ENCODE measurements at regions not wholly inside any gene's neighbourhood (a gene's known extent, or its start where the extent isn't known, plus 50 kb on each side); places are given as distances from the start of the nearest gene placed in this dataset.

DNA sequence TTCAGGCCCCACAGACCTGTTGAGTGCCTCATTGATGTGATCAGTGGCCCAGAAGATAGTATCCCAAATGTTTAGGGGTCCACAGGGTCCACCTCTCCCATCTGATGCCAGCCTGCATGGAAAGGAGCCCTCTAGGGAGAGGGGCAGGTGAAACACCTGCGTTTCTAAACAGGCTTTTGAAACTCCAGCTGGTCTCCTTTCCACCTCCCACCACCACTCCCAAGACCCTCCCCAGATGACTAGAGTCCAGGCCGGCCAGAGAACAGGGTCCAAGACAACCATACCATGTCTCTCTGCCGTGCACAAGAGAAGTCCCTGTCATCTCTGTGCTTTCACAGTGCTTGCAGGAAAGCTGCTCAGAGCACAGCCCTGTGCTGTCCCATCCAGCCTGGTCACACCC, 105.0 kb upstream of the NANOS1 start:
- Histone ChIP-seq H3K27me3 (ENCODE audit: insufficient read depth, poor library complexity, severe bottlenecking) (no peaks in the 10 kb centered on the region), H3K4me3 (ENCODE audit: severe bottlenecking) (no peak overlapping the region), H3K4me1 (ENCODE audit: insufficient read depth, poor library complexity, severe bottlenecking) (no peaks in the 10 kb centered on the region), H3K9me3 (ENCODE audit: severe bottlenecking) (no peaks in the 10 kb centered on the region), H3K27ac (ENCODE audit: poor library complexity, severe bottlenecking) (no peak overlapping the region), H3K36me3 (ENCODE audit: low read depth) (no peaks in the 10 kb centered on the region)
- TF ChIP-seq, protein P1, sequence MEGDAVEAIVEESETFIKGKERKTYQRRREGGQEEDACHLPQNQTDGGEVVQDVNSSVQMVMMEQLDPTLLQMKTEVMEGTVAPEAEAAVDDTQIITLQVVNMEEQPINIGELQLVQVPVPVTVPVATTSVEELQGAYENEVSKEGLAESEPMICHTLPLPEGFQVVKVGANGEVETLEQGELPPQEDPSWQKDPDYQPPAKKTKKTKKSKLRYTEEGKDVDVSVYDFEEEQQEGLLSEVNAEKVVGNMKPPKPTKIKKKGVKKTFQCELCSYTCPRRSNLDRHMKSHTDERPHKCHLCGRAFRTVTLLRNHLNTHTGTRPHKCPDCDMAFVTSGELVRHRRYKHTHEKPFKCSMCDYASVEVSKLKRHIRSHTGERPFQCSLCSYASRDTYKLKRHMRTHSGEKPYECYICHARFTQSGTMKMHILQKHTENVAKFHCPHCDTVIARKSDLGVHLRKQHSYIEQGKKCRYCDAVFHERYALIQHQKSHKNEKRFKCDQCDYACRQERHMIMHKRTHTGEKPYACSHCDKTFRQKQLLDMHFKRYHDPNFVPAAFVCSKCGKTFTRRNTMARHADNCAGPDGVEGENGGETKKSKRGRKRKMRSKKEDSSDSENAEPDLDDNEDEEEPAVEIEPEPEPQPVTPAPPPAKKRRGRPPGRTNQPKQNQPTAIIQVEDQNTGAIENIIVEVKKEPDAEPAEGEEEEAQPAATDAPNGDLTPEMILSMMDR (IDR thresholded peaks at IDR 0.05; ENCODE audit: poor library complexity, severe bottlenecking) = no peak
- no peak for DNase-seq (ENCODE audit: low spot score)
- ATAC-seq (ENCODE audit: low read depth) = no peak

DNA sequence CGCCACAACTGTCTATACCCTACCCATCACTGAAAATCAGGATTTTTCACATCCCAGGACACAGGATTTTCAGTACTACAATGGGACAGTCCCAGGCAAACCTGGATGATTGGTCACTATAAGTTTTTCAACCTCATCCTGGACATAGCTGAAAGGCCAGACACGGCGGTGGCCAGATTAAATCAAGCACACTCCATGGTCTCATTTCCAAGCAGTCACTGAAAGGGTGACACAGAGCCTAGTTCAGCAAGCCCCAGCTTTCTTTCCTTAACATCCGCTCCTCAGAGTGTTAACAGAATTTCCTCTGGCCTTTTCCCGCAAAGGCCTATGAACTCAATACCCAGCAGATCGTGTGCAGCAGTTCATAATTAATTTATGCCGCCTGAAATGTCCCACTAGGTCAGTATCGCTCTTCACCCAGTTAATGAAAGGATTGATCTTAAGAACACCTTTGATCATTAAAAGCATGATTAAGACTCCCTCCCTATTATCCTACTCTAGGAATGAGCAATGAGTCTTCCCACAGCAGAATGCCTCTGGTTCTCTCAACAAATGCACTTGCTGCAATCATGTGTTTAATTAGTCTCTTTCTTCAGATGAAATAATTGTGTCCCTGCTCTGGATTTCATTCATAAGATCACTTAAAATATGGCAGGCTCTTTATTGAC, 104.0 kb upstream of the NANOS1 start:
- no peak overlapping the region for H3K4me3 ChIP-seq (ENCODE audit: severe bottlenecking)
- no peak for DNase-seq (ENCODE audit: low spot score)
- ATAC-seq (ENCODE audit: low read depth) = no peak
- no peaks in the 10 kb centered on the region for H3K27me3 ChIP-seq (ENCODE audit: insufficient read depth, poor library complexity, severe bottlenecking)
- no peaks in the 10 kb centered on the region for H3K9me3 ChIP-seq (ENCODE audit: severe bottlenecking)
- H3K4me1 ChIP-seq (ENCODE audit: insufficient read depth, poor library complexity, severe bottlenecking) = no peaks in the 10 kb centered on the region
- TF ChIP-seq, protein P1 (IDR thresholded peaks at IDR 0.05; ENCODE audit: poor library complexity, severe bottlenecking) = no peak
- no peaks in the 10 kb centered on the region for H3K36me3 ChIP-seq (ENCODE audit: low read depth)
- H3K27ac ChIP-seq (ENCODE audit: poor library complexity, severe bottlenecking) = no peak overlapping the region

DNA sequence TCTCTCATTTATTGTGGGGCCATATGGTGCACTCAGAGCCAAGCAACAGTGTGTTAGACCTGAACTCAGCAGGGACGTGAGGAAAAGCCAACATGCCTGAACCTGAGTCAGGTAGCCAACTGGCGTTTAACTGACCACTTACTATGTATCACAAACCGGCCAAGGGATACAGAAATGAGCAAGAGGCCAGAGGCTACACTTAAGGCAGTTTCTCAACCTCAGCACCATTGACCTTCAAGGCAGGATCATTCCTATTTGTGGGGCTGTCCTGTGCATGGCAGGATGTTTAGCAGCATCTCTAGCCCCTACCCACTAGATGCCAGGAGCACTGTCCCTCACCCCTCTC, 103.5 kb upstream of the NANOS1 start:
- Histone ChIP-seq H3K4me3 (ENCODE audit: severe bottlenecking) (no peak overlapping the region), H3K4me1 (ENCODE audit: insufficient read depth, poor library complexity, severe bottlenecking) (no peaks in the 10 kb centered on the region), H3K9me3 (ENCODE audit: severe bottlenecking) (peaks cover under 1% of the 10 kb centered on the region), H3K36me3 (ENCODE audit: low read depth) (no peaks in the 10 kb centered on the region), H3K27me3 (ENCODE audit: insufficient read depth, poor library complexity, severe bottlenecking) (no peaks in the 10 kb centered on the region), H3K27ac (ENCODE audit: poor library complexity, severe bottlenecking) (no peak overlapping the region)
- TF ChIP-seq, protein P1 (IDR thresholded peaks at IDR 0.05; ENCODE audit: poor library complexity, severe bottlenecking) = no peak
- DNase-seq (ENCODE audit: low spot score) = no peak
- ATAC-seq (ENCODE audit: low read depth) = no peak

DNA sequence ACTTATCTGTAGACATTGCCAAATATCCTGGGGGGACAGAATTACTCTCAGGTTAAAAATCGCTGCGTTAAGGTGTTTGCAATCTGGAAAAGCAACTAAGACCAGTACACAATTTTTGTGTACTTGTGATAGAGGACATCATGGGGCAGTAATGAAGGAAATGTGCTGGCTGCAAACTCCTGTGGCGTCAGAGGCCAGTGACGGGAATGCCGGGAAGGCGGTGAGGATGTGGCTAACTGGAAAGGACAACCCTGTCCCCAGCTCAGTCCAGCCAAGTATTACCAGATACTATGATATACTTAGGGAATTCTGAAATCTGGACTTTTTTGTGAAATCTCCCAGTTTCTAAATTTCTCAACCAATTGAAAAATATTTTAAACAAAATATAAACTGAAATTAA, 103.1 kb upstream of the NANOS1 start:
- Histone ChIP-seq H3K27me3 (ENCODE audit: insufficient read depth, poor library complexity, severe bottlenecking) (no peaks in the 10 kb centered on the region), H3K27ac (ENCODE audit: poor library complexity, severe bottlenecking) (no peak overlapping the region), H3K4me1 (ENCODE audit: insufficient read depth, poor library complexity, severe bottlenecking) (no peaks in the 10 kb centered on the region), H3K4me3 (ENCODE audit: severe bottlenecking) (no peak overlapping the region), H3K36me3 (ENCODE audit: low read depth) (no peaks in the 10 kb centered on the region), H3K9me3 (ENCODE audit: severe bottlenecking) (peaks cover 4% of the 10 kb centered on the region)
- no peak for DNase-seq (ENCODE audit: low spot score)
- no peak for ATAC-seq (ENCODE audit: low read depth)
- TF ChIP-seq, protein P1 (IDR thresholded peaks at IDR 0.05; ENCODE audit: poor library complexity, severe bottlenecking) = no peak

DNA sequence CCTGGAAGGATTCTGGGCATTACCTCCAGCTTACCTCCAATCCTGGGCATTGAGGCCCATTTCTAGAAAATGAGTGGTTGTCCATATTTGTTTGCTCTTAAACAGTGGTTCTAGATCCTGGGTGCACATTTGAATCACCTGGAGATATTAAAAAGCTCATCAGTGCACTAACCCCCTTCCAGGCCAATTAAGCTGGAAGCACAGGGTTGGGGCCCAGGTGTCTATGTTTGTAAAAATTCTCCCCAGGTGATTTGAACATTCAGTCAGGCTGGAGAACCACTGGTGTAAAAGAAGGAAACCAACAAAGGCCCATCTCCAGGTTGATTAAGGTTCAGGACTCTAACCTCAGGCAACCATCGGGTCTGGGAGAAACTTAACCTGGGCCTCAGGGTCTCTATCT, 102.6 kb upstream of the NANOS1 start:
- ATAC-seq (ENCODE audit: low read depth) (no peak), DNase-seq (ENCODE audit: low spot score) (no peak)
- Histone ChIP-seq H3K27me3 (ENCODE audit: insufficient read depth, poor library complexity, severe bottlenecking) (no peaks in the 10 kb centered on the region), H3K27ac (ENCODE audit: poor library complexity, severe bottlenecking) (no peak overlapping the region), H3K9me3 (ENCODE audit: severe bottlenecking) (peaks cover 9% of the 10 kb centered on the region), H3K4me1 (ENCODE audit: insufficient read depth, poor library complexity, severe bottlenecking) (no peaks in the 10 kb centered on the region), H3K36me3 (ENCODE audit: low read depth) (no peaks in the 10 kb centered on the region), H3K4me3 (ENCODE audit: severe bottlenecking) (no peak overlapping the region)
- TF ChIP-seq, protein P1 (IDR thresholded peaks at IDR 0.05; ENCODE audit: poor library complexity, severe bottlenecking) = no peak

Measured in RWPE2 (cell line).